Motor neuron (in vitro differentiated cells): ENCODE measurements at regions not wholly inside any gene's neighbourhood (a gene's known extent, or its start where the extent isn't known, plus 50 kb on each side); places are given as distances from the start of the nearest gene placed in this dataset.
"Not testable (repeated sequence)": the region's sequence is repeated elsewhere in the genome, so short reads cannot be mapped to it uniquely, and the experiment has no call there.

Experiments used
- ATAC-seq, 8 experiments: fragments of 200-7000 bp; cut with Tn5 transposase; replicated peaks in 6 of 8; 2 replicates each; pipeline ENCODE4 v1.8.0; 2021; ENCODE audit warnings: mild to moderate bottlenecking in 8 of 8, moderate library complexity in 8 of 8
- H3K27ac ChIP-seq, 2 donors: fragments of 250-450 bp; sonication (Bioruptor Pico); 2 replicates each; pipeline ENCODE4 v1.9.0; 2021; ENCODE audit warnings: antibody characterized with exemption in 2 of 2, mild to moderate bottlenecking in 2 of 2, moderate library complexity in 1 of 2
- H3K4me1 ChIP-seq, 2 donors: fragments of 250-450 bp; sonication (Bioruptor Pico); replicated peaks in 1 of 2; 2 replicates each; pipeline ENCODE4 v1.6.1; 2021; ENCODE audit warnings: antibody characterized with exemption in 2 of 2, mild to moderate bottlenecking in 2 of 2, moderate library complexity in 1 of 2
- H3K4me3 ChIP-seq, 5 donors: fragments of 250-450 bp; sonication (Bioruptor Pico); 2 replicates each; pipeline ENCODE4 v1.9.0; 2021; ENCODE audit warnings: antibody characterized with exemption in 5 of 5, mild to moderate bottlenecking in 5 of 5, moderate library complexity in 4 of 5
- WGBS, 10 experiments: fragments of 450-650 bp; shearing (Covaris generic); methylation state at CpG; one replicate each; pipeline ENCODE4 v1.0.0; 2022; 5-methylcytosine and 5-hydroxymethylcytosine counted together
- in situ Hi-C, 9 experiments: fragments of 400-800 bp; cut with MboI; loops; one replicate each; pipeline ENCODE4 v1.15.0; 2021; ENCODE audit warnings: low sequenced_read_pairs in 9 of 9, low pct_unique_long_range_greater_than_20kb in 2 of 9; ENCODE audit not compliant: unreplicated experiment in 9 of 9

GRCh38 chr4:138487230-138487629, 245.1 kb upstream of the SLC7A11 start:
- H3K4me3 ChIP-seq: no peak overlapping the region
- H3K4me1 ChIP-seq: peaks cover 2 to 8% of the 10 kb centered on the region in 2 donors
- no peak for ATAC-seq
- WGBS, 10 experiments: 43 to 100% (median 85%) methylated on average over 1 to 2 of the region's 2 CpGs
- no peak overlapping the region for H3K27ac ChIP-seq
- in situ Hi-C loops: no loop called here

GRCh38 chr4:138485498-138485897, 243.3 kb upstream of the SLC7A11 start:
- WGBS, 10 experiments: 26 to 100% (median 82%) methylated on average over 1 to 3 of the region's 3 CpGs; no CpG with 5 or more reads in 2 of the 10 experiments
- no peak for ATAC-seq
- no peak overlapping the region for H3K4me3 ChIP-seq
- in situ Hi-C loops: no loop called here
- H3K4me1 ChIP-seq: peaks cover 2 to 8% of the 10 kb centered on the region in 2 donors
- H3K27ac ChIP-seq: no peak overlapping the region

GRCh38 chr4:138475116-138475515, 233.0 kb upstream of the SLC7A11 start:
- Histone ChIP-seq H3K4me1 (no peaks in the 10 kb centered on the region), H3K27ac (no peak overlapping the region), H3K4me3 (no peak overlapping the region)
- WGBS, 10 experiments: 43 to 100% (median 85%) methylated on average over 1 of the region's 1 CpG; no CpG with 5 or more reads in 2 of the 10 experiments
- in situ Hi-C loops: no loop called here
- ATAC-seq: no peak

GRCh38 chr4:138473339-138473738, 231.2 kb upstream of the SLC7A11 start:
- no peaks in the 10 kb centered on the region for H3K4me1 ChIP-seq
- in situ Hi-C loops: no loop called here
- ATAC-seq: no peak
- no peak overlapping the region for H3K27ac ChIP-seq
- 43 to 100% (median 92%) methylated on average over 2 to 4 of the region's 4 CpGs for WGBS, 10 experiments
- no peak overlapping the region for H3K4me3 ChIP-seq

GRCh38 chr4:138460477-138461414, 218.6 kb upstream of the SLC7A11 start:
- Histone ChIP-seq H3K4me3 (no peak overlapping the region), H3K27ac (no peak overlapping the region), H3K4me1 (peaks cover 0 to 2% of the 10 kb centered on the region in 2 donors)
- WGBS, 10 experiments: 24 to 94% (median 81%) methylated on average over 2 to 6 of the region's 6 CpGs
- peak in 2 of 8 experiments; percentile 82 to 93 for ATAC-seq
- in situ Hi-C loops: no loop called here

- no peak for ATAC-seq
- Histone ChIP-seq H3K4me3 (no peak overlapping the region), H3K27ac (no peak overlapping the region), H3K4me1 (peaks cover 0 to 2% of the 10 kb centered on the region in 2 donors)
- 20 to 100% (median 89%) methylated on average over 1 to 3 of the region's 3 CpGs; no CpG with 5 or more reads in 2 of the 10 experiments for WGBS, 10 experiments
- in situ Hi-C loops: no loop called here
Measured at GRCh38 chr4:138458751-138459150, 216.6 kb upstream of the SLC7A11 start.

GRCh38 chr4:138456349-138456748, 214.2 kb upstream of the SLC7A11 start:
- in situ Hi-C loops, H3K4me3 ChIP-seq, ATAC-seq, H3K27ac ChIP-seq, H3K4me1 ChIP-seq: not testable (repeated sequence)
- WGBS, 10 experiments: 0 to 100% (median 80%) methylated on average over 1 to 2 of the region's 2 CpGs; no CpG with 5 or more reads in 3 of the 10 experiments

- 20 to 100% (median 90%) methylated on average over 1 of the region's 1 CpG; no CpG with 5 or more reads in 6 of the 10 experiments for WGBS, 10 experiments
- in situ Hi-C loops: no loop called here
- ATAC-seq: no peak
- Histone ChIP-seq H3K4me1 (peaks cover 0 to 2% of the 10 kb centered on the region in 2 donors), H3K4me3 (no peak overlapping the region), H3K27ac (no peak overlapping the region)
Measured at GRCh38 chr4:138455097-138455496, 212.9 kb upstream of the SLC7A11 start.

- H3K4me1 ChIP-seq: peaks cover 0 to 2% of the 10 kb centered on the region in 2 donors
- no peak overlapping the region for H3K27ac ChIP-seq
- no peak overlapping the region for H3K4me3 ChIP-seq
- in situ Hi-C loops: no loop called here
- no peak for ATAC-seq
- WGBS, 10 experiments: 40 to 100% (median 71%) methylated on average over 1 to 2 of the region's 2 CpGs; no CpG with 5 or more reads in 4 of the 10 experiments
Measured at GRCh38 chr4:138452826-138453225, 210.7 kb upstream of the SLC7A11 start.

- Histone ChIP-seq H3K4me3 (no peak overlapping the region), H3K4me1 (no peaks in the 10 kb centered on the region), H3K27ac (no peak overlapping the region)
- in situ Hi-C loops: no loop called here
- 0 to 75% (median 38%) methylated on average over 1 of the region's 1 CpG; no CpG with 5 or more reads in 5 of the 10 experiments for WGBS, 10 experiments
- ATAC-seq: no peak
Measured at GRCh38 chr4:138451276-138451663, 209.1 kb upstream of the SLC7A11 start.

- no peak for ATAC-seq
- in situ Hi-C loops: no loop called here
- no peaks in the 10 kb centered on the region for H3K4me1 ChIP-seq
- 38 to 100% (median 71%) methylated on average over 2 to 3 of the region's 3 CpGs; no CpG with 5 or more reads in 1 of the 10 experiments for WGBS, 10 experiments
- no peak overlapping the region for H3K27ac ChIP-seq
- H3K4me3 ChIP-seq: no peak overlapping the region
Measured at GRCh38 chr4:138450546-138451275, 208.6 kb upstream of the SLC7A11 start.

GRCh38 chr4:138449938-138450337, 207.8 kb upstream of the SLC7A11 start:
- no peak overlapping the region for H3K4me3 ChIP-seq
- H3K27ac ChIP-seq: no peak overlapping the region

GRCh38 chr4:138448169-138448568, 206.0 kb upstream of the SLC7A11 start:
- Histone ChIP-seq H3K4me3 (no peak overlapping the region), H3K4me1 (no peaks in the 10 kb centered on the region), H3K27ac (no peak overlapping the region)
- no peak for ATAC-seq
- in situ Hi-C loops: no loop called here
- 11 to 100% (median 83%) methylated on average over 1 of the region's 1 CpG for WGBS, 10 experiments

More at GRCh38 chr4:138449938-138450337, 207.8 kb upstream of the SLC7A11 start:
- no peak for ATAC-seq
- WGBS, 10 experiments: 22 to 100% (median 65%) methylated on average over 1 to 3 of the region's 3 CpGs; no CpG with 5 or more reads in 1 of the 10 experiments
- in situ Hi-C loops: no loop called here
- H3K4me1 ChIP-seq: no peaks in the 10 kb centered on the region
